Ascending aorta (tissue), 2 donors: ENCODE measurements at regions not wholly inside any gene's neighbourhood (a gene's known extent, or its start where the extent isn't known, plus 50 kb on each side); places are given as distances from the start of the nearest gene placed in this dataset.

ENCODE experiments used
- DNase-seq, 2 donors: peaks; one replicate each; pipeline ENCODE4 v3.0.0-alpha.2; 2019; ENCODE audit warnings: low spot score in 2 of 2
- H3K27ac ChIP-seq, 2 donors: fragments of 200-600 bp; sonication (generic); one replicate each; pipeline ENCODE4 v1.5.1; 2016 to 2017; ENCODE audit warnings: mild to moderate bottlenecking in 1 of 2
- H3K27me3 ChIP-seq: fragments of 200-600 bp; sonication (generic); one replicate; pipeline ENCODE4 v1.5.1; 2017
- H3K36me3 ChIP-seq, 2 donors: fragments of 200-600 bp; sonication (generic); one replicate each; pipeline ENCODE4 v1.5.1; 2016
- H3K4me1 ChIP-seq, 2 donors: fragments of 200-600 bp; sonication (generic); one replicate each; pipeline ENCODE4 v1.5.1; 2016 to 2017; ENCODE audit warnings: mild to moderate bottlenecking in 1 of 2
- H3K4me3 ChIP-seq, 2 donors: fragments of 200-600 bp; sonication (generic); one replicate each; pipeline ENCODE4 v1.5.1; 2016 to 2017; ENCODE audit warnings: mild to moderate bottlenecking in 1 of 2
- H3K9me3 ChIP-seq, 2 donors: fragments of 200-600 bp; sonication (generic); one replicate each; pipeline ENCODE4 v1.5.1; 2016
- CTCF ChIP-seq, 3 experiments: fragments of 200-600 bp in 2 of 3; fragments of 450-650 bp in 1 of 3; sonication (generic) in 2 of 3; IDR thresholded peaks; one replicate each; pipeline ENCODE4 v1.5.1; 2016 to 2019; ENCODE audit warnings: antibody characterized with exemption in 3 of 3, mild to moderate bottlenecking in 1 of 3, moderate library complexity in 1 of 3
- intact Hi-C: fragments of 100-400 bp; cut with DNase I; formaldehyde crosslinking; loops from one replicate; pipeline ENCODE4 v1.15.1; 2023

- H3K4me3 ChIP-seq, result no peak overlapping the region
- TF ChIP-seq CTCF (IDR thresholded peaks at IDR 0.05), result no peak
- no peaks in the 10 kb centered on the region for H3K36me3 ChIP-seq
- H3K27ac ChIP-seq, result no peak overlapping the region
- intact Hi-C loops, result no loop called here
- H3K4me1 ChIP-seq, result no peaks in the 10 kb centered on the region
- H3K9me3 ChIP-seq, result no peaks in the 10 kb centered on the region
- no peaks in the 10 kb centered on the region for H3K27me3 ChIP-seq
- DNase-seq, result no peak
Measured at GRCh38 chr4:84022564-84022963, 476.5 kb downstream of the NKX6-1 start.

GRCh38 chr4:84019626-84020025 lies 479.5 kb downstream of the NKX6-1 start:
- no peak for TF ChIP-seq CTCF (IDR thresholded peaks at IDR 0.05)
- no peak for DNase-seq
- Histone ChIP-seq H3K36me3 (no peaks in the 10 kb centered on the region), H3K27ac (no peak overlapping the region), H3K27me3 (no peaks in the 10 kb centered on the region), H3K4me3 (no peak overlapping the region), H3K9me3 (no peaks in the 10 kb centered on the region), H3K4me1 (no peaks in the 10 kb centered on the region)
- intact Hi-C loops, result no loop called here

GRCh38 chr4:84003046-84003445 lies 467.1 kb downstream of the GPAT3 start:
- H3K9me3 ChIP-seq, result peaks cover 0 to 3% of the 10 kb centered on the region in 2 donors
- no peak overlapping the region for H3K4me3 ChIP-seq
- no peaks in the 10 kb centered on the region for H3K4me1 ChIP-seq
- TF ChIP-seq CTCF (IDR thresholded peaks at IDR 0.05), result no peak
- no peak overlapping the region for H3K27ac ChIP-seq
- no peak for DNase-seq
- H3K27me3 ChIP-seq, result no peaks in the 10 kb centered on the region
- intact Hi-C loops, result no loop called here
- no peaks in the 10 kb centered on the region for H3K36me3 ChIP-seq

- intact Hi-C loops, result no loop called here
- Histone ChIP-seq H3K27me3 (no peaks in the 10 kb centered on the region), H3K9me3 (peaks cover 0 to 3% of the 10 kb centered on the region in 2 donors), H3K36me3 (no peaks in the 10 kb centered on the region), H3K4me1 (no peaks in the 10 kb centered on the region), H3K27ac (no peak overlapping the region), H3K4me3 (no peak overlapping the region)
- no peak for DNase-seq
- TF ChIP-seq CTCF (IDR thresholded peaks at IDR 0.05), result no peak
Measured at GRCh38 chr4:84001876-84002569, 466.1 kb downstream of the GPAT3 start.

DNA sequence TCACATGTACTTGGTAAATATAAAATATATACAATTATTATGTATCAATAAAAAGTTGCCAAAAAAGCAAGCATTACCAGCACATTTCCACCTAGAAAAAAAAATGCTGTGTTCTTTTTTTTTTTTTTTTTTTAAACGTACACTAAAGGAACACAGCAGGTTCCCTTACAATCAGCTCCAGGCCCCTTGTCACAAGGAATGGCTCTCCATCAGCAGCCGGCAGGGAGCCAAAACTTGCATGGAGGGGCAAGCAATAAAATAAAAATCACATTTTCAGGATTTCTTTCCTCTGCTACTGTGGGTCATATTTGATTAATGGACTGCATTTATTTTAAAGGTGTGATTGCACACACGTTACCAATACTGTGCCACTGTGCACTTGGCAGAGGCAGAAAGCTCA lies 460.3 kb downstream of the GPAT3 start:
- Histone ChIP-seq H3K4me1 (no peaks in the 10 kb centered on the region), H3K36me3 (no peaks in the 10 kb centered on the region), H3K9me3 (no peaks in the 10 kb centered on the region), H3K27ac (no peak overlapping the region), H3K27me3 (no peaks in the 10 kb centered on the region), H3K4me3 (no peak overlapping the region)
- no peak for TF ChIP-seq CTCF (IDR thresholded peaks at IDR 0.05)
- DNase-seq, result no peak
- intact Hi-C loops, result no loop called here

- no peaks in the 10 kb centered on the region for H3K9me3 ChIP-seq
- no peaks in the 10 kb centered on the region for H3K4me1 ChIP-seq
- no peaks in the 10 kb centered on the region for H3K36me3 ChIP-seq
- H3K27ac ChIP-seq, result no peak overlapping the region
- no peak overlapping the region for H3K4me3 ChIP-seq
- no peak for DNase-seq
- no peak for TF ChIP-seq CTCF (IDR thresholded peaks at IDR 0.05)
- intact Hi-C loops, result no loop called here
- no peaks in the 10 kb centered on the region for H3K27me3 ChIP-seq
Measured at GRCh38 chr4:83993774-83994173, 457.9 kb downstream of the GPAT3 start.
